Panc1 (cell line): ENCODE measurements at regions not wholly inside any gene's neighbourhood (a gene's known extent, or its start where the extent isn't known, plus 50 kb on each side); places are given as distances from the start of the nearest gene placed in this dataset.

Experiments used
- ATAC-seq: fragments of 200-7000 bp; cut with Tn5 transposase; 2 replicates; pipeline ENCODE4 v1.9.1; 2020; ENCODE audit warnings: mild to moderate bottlenecking, moderate library complexity
- BruUV-seq: library from RNA; stranded (reverse); fragments of 400-500 nt; replicated peaks from 2 replicates; lab custom pipeline; 2021; lab: Mats Ljungman, UMichigan
- CTCF ChIA-PET: fragments of 300-600 bp; sonication (Branson Sonifier 250); formaldehyde crosslinking; loops from one replicate; lab custom pipeline; 2022; ENCODE audit warnings: antibody characterized with exemption; lab: Charles Lee
- POLR2A ChIA-PET: fragments of 300-600 bp; sonication (Branson Sonifier 250); formaldehyde crosslinking; loops from one replicate; lab custom pipeline; 2022; ENCODE audit warnings: antibody characterized with exemption; lab: Charles Lee
- DNase-seq: peaks from one replicate; pipeline ENCODE4 v3.0.0-alpha.2; 2010; ENCODE audit warnings: low read depth, low spot score
- H3K27ac ChIP-seq: 2 replicates; pipeline ENCODE4 v1.5.1; 2011; ENCODE audit warnings: mild to moderate bottlenecking, low read length, inconsistent platforms
- H3K27me3 ChIP-seq: fragments of 200-500 bp; sonication (Bioruptor generic); 2 replicates; pipeline ENCODE4 v1.6.0; 2014; ENCODE audit warnings: low read length, inconsistent platforms; ENCODE audit not compliant: control insufficient read depth, insufficient read depth
- H3K36me3 ChIP-seq: fragments of 200-500 bp; sonication (Bioruptor generic); 2 replicates; pipeline ENCODE4 v1.5.1; 2014; ENCODE audit warnings: inconsistent platforms, mild to moderate bottlenecking, low read length, moderate library complexity; ENCODE audit not compliant: control insufficient read depth, insufficient read depth
- H3K4me1 ChIP-seq: 2 replicates; pipeline ENCODE4 v1.5.1; 2011; ENCODE audit warnings: inconsistent platforms, mild to moderate bottlenecking, low read length, moderate library complexity; ENCODE audit not compliant: control insufficient read depth, insufficient read depth
- H3K4me3 ChIP-seq, 2 experiments: 2 replicates each; pipeline ENCODE4 v1.5.1; 2011 to 2012; ENCODE audit warnings: low read depth in 2 of 2, low read length in 2 of 2, mild to moderate bottlenecking in 2 of 2, inconsistent platforms in 1 of 2, moderate library complexity in 1 of 2
- H3K9me3 ChIP-seq: fragments of 200-500 bp; sonication (Bioruptor generic); 2 replicates; pipeline ENCODE4 v1.5.1; 2014; ENCODE audit warnings: low read depth, mild to moderate bottlenecking, inconsistent platforms, low read length, moderate library complexity; ENCODE audit not compliant: control insufficient read depth, insufficient read depth
- CTCF ChIP-seq: fragments of 450-650 bp; IDR thresholded peaks from 2 replicates; pipeline ENCODE4 v1.5.1; 2017; ENCODE audit warnings: mild to moderate bottlenecking
- POLR2AphosphoS5 ChIP-seq: IDR thresholded peaks from 2 replicates; pipeline ENCODE4 v1.6.1; 2012; ENCODE audit warnings: mild to moderate bottlenecking, low read depth, low read length, moderate library complexity
- REST ChIP-seq, 2 experiments: IDR thresholded peaks; 2 replicates each; pipeline ENCODE4 v1.6.1; 2011 to 2012; ENCODE audit warnings: low read depth in 2 of 2, control low read depth in 1 of 2, low read length in 1 of 2, mild to moderate bottlenecking in 1 of 2, moderate library complexity in 1 of 2; ENCODE audit not compliant: insufficient read depth in 1 of 2
- SIN3A ChIP-seq: IDR thresholded peaks from 2 replicates; pipeline ENCODE4 v1.6.1; 2012; ENCODE audit warnings: low read depth, mild to moderate bottlenecking, low read length, moderate library complexity, borderline replicate concordance; ENCODE audit not compliant: insufficient read depth
- TCF7L2 ChIP-seq: IDR thresholded peaks from 2 replicates; pipeline ENCODE4 v1.6.1; 2011; ENCODE audit warnings: mild to moderate bottlenecking, low read depth, low read length, inconsistent platforms
- in situ Hi-C: cut with HindIII; loops from 2 replicates; pipeline ENCODE4 v1.10.0; 2016; ENCODE audit warnings: low sequenced_read_pairs, low pct_unique_long_range_greater_than_20kb
- intact Hi-C: fragments of 100-400 bp; cut with micrococcal nuclease; formaldehyde crosslinking; loops from one replicate; pipeline ENCODE4 v1.10.0; 2022; ENCODE audit not compliant: unreplicated experiment

- in situ Hi-C loops: no loop called here
Measured at GRCh38 chr18:1930291-1931270, 640.7 kb downstream of the METTL4 start.

GRCh38 chr18:1952486-1952885 is 618.8 kb downstream of the METTL4 start:
- Histone ChIP-seq H3K4me3 (no peak overlapping the region), H3K4me1 (no peaks in the 10 kb centered on the region), H3K27me3 (no peaks in the 10 kb centered on the region), H3K36me3 (no peaks in the 10 kb centered on the region), H3K9me3 (no peaks in the 10 kb centered on the region), H3K27ac (no peak overlapping the region)
- POLR2A ChIA-PET: no interaction called here
- no TSS peak for BruUV-seq
- CTCF ChIA-PET: no interaction called here
- intact Hi-C loops (no loop called here), in situ Hi-C loops (no loop called here)
- ATAC-seq (no peak), DNase-seq (no peak)
- TF ChIP-seq REST (IDR thresholded peaks at IDR 0.05; ENCODE audit: insufficient read depth in 1 of 2, low read depth in 2 of 2, low read length in 1 of 2) (no peak), SIN3A (no peak), CTCF (no peak), POLR2AphosphoS5 (no peak)

More at GRCh38 chr18:1930291-1931270, 640.7 kb downstream of the METTL4 start:
- Histone ChIP-seq H3K36me3 (no peaks in the 10 kb centered on the region), H3K9me3 (no peaks in the 10 kb centered on the region), H3K27ac (no peak overlapping the region), H3K4me3 (no peak overlapping the region), H3K27me3 (no peaks in the 10 kb centered on the region), H3K4me1 (no peaks in the 10 kb centered on the region)
- ATAC-seq (no peak), DNase-seq (no peak)
- TF ChIP-seq REST (IDR thresholded peaks at IDR 0.05; ENCODE audit: insufficient read depth in 1 of 2, low read depth in 2 of 2, low read length in 1 of 2): no peak
- no peak for TF ChIP-seq CTCF
- no peak for TF ChIP-seq POLR2AphosphoS5
- no peak for TF ChIP-seq TCF7L2
- no peak for TF ChIP-seq SIN3A
- ChIA-PET CTCF (no interaction called here), POLR2A (no interaction called here)
- no TSS peak for BruUV-seq
- intact Hi-C loops: no loop called here
